Left ventricle myocardium inferior (tissue), 1 donor: ENCODE measurements at regions not wholly inside any gene's neighbourhood (a gene's known extent, or its start where the extent isn't known, plus 50 kb on each side); places are given as distances from the start of the nearest gene placed in this dataset.
"Not testable (repeated sequence)": the region's sequence is repeated elsewhere in the genome, so short reads cannot be mapped to it uniquely, and the experiment has no call there.

Experiments used
- DNase-seq: peaks from one replicate; pipeline ENCODE4 v3.0.0-alpha.2; 2020
- H3K27ac ChIP-seq: fragments of 200-600 bp; replicated peaks from 2 replicates; pipeline ENCODE4 v1.8.0; 2021
- H3K27me3 ChIP-seq: fragments of 200-600 bp; 2 replicates; pipeline ENCODE4 v1.8.0; 2021; ENCODE audit warnings: low read depth
- H3K36me3 ChIP-seq: fragments of 200-600 bp; 2 replicates; pipeline ENCODE4 v1.8.0; 2021
- H3K4me1 ChIP-seq: fragments of 200-600 bp; 2 replicates; pipeline ENCODE4 v1.8.0; 2021
- H3K4me3 ChIP-seq: fragments of 200-600 bp; 2 replicates; pipeline ENCODE4 v1.8.0; 2021; ENCODE audit warnings: mild to moderate bottlenecking, moderate library complexity
- H3K9me3 ChIP-seq: fragments of 200-600 bp; replicated peaks from 2 replicates; pipeline ENCODE4 v1.8.0; 2021
- intact Hi-C: fragments of 100-400 bp; cut with micrococcal nuclease; formaldehyde crosslinking; loops from one replicate; pipeline ENCODE4 v1.11.0; 2022
- donor health status: DM: no; HTN: yes; CAD: no; lungs with severe emphysema.

DNA sequence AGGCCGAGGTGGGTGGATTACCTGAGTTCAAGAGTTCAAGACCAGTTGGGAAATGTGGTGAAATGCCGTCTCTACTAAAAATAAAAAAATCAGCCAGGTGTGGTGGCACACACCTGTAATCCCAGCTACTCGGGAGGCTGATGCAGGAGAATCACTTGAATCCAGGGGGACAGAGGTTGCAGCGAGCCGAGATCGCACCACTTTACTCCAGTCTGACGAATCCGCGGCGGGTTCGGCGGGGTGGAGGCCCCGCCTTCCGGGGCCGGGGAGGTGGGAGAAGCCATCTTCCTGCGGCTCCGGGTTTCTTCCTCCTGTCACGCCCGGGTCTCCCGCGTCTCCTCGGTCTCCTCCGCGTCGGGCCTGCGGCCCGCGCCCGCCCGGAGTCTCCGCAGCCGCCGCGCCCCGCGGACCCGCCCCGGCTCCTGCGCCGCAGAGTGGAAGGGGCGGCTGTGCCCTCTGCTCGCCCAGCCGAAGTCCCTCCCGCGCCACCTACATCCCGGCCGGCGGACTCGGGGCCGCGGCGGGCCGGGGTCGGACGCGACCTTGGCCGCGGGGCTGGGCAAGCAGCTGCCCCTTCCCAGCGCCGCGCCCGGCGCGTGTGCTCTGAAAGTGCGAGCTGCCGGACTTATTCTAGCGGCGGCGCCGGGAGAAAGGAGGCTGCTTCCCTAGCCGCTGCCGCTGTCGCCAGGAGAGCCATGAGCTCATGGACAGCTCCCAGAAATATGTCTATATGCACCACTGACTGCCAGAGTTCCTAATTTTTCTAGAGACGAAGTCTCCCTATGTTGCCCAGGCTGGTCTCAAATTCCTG is 97.2 kb downstream of the LAT start:
- H3K4me1 ChIP-seq, H3K9me3 ChIP-seq, intact Hi-C loops, H3K27me3 ChIP-seq, H3K36me3 ChIP-seq, DNase-seq: not testable (repeated sequence)
- H3K27ac ChIP-seq = peak overlapping the region; percentile 38
- peak overlapping the region; percentile 62 for H3K4me3 ChIP-seq

- Histone ChIP-seq H3K27ac (peak overlapping the region; percentile 81), H3K4me3 (peak overlapping the region; percentile 65)
- H3K4me1 ChIP-seq, H3K27me3 ChIP-seq, intact Hi-C loops, H3K36me3 ChIP-seq, H3K9me3 ChIP-seq: not testable (repeated sequence)
- peak; percentile 40 for DNase-seq
These were observed 89.9 kb downstream of the LAT start for GRCh38 chr16:29074554-29075402.

- H3K4me3 ChIP-seq, intact Hi-C loops: not testable (repeated sequence)
These were observed 77.4 kb downstream of the LAT start for GRCh38 chr16:29062235-29062634.

DNA sequence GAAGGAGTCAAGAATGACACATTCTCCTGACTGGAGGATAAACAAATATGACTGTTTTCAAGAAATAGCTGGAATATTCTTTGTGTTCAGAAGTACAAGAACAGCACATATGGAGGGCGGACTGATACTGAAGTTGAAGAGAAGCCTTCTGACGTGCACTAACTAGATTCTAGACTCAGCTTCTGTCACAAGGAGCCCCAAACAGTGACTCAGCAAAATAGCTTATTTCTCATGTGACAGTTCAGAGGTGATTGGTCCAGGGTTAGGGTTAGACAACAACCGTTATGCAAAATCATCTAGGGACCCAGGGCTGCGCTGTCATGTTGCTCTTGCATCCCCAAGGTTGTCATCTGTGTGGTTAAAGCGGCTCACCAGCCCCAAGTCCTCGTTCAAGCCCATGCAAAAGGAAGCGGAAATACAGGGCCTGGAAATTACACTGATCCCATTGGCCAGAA is 76.6 kb downstream of the LAT start:
- H3K4me1 ChIP-seq, H3K36me3 ChIP-seq, H3K4me3 ChIP-seq, H3K27ac ChIP-seq, H3K27me3 ChIP-seq, intact Hi-C loops, H3K9me3 ChIP-seq, DNase-seq: not testable (repeated sequence)

More at GRCh38 chr16:29062235-29062634, 77.4 kb downstream of the LAT start:
- not testable (repeated sequence) for H3K36me3 ChIP-seq, H3K9me3 ChIP-seq, DNase-seq, H3K27me3 ChIP-seq, H3K4me1 ChIP-seq, H3K27ac ChIP-seq

DNA sequence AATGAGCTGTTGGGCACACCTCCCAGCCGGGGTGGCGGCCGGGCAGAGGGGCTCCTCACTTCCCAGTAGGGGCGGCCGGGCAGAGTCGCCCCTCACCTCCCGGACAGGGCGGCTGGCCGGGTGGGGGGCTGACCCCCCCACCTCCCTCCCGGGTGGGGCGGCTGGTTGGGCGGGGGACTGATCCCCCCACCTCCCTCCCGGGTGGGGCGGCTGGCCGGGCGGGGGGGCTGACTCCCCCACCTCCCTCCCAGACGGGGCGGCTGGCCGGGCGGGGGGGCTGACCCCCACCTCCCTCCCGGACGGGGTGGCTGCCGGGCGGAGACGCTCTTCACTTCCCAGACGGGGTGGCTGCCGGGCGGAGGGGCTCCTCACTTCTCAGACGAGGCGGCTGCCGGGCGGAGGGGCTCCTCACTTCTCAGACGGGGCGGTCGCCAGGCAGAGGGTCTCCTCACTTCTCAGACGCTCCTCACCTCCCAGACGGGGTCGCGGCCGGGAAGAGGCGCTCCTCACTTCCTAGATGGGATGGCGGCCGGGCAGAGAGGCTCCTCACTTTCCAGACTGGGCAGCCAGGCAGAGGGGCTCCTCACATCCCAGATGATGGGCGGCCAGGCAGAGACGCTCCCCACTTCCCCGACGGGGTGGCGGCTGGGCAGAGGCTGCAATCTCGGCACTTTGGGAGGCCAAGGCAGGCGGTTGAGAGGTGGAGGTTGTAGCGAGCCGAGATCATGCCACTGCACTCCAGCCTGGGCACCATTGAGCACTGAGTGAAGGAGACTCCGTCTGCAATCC is 75.4 kb downstream of the LAT start:
- DNase-seq, H3K4me3 ChIP-seq, H3K27ac ChIP-seq, intact Hi-C loops, H3K27me3 ChIP-seq, H3K4me1 ChIP-seq, H3K36me3 ChIP-seq, H3K9me3 ChIP-seq: not testable (repeated sequence)

- H3K36me3 ChIP-seq, H3K4me1 ChIP-seq, H3K4me3 ChIP-seq, H3K9me3 ChIP-seq, H3K27me3 ChIP-seq, H3K27ac ChIP-seq, DNase-seq, intact Hi-C loops: not testable (repeated sequence)
These were observed 74.7 kb downstream of the LAT start for GRCh38 chr16:29059575-29059974.
